HG03558 (cell line): ENCODE measurements at regions not wholly inside any gene's neighbourhood (a gene's known extent, or its start where the extent isn't known, plus 50 kb on each side); places are given as distances from the start of the nearest gene placed in this dataset.
"Not testable (repeated sequence)": the region's sequence is repeated elsewhere in the genome, so short reads cannot be mapped to it uniquely, and the experiment has no call there.

Source experiments
- ATAC-seq: cut with Tn5 transposase; IDR thresholded peaks from one replicate; pipeline ENCODE4 v1.9.1; 2021; ENCODE audit warnings: moderate number of reproducible peaks; ENCODE audit not compliant: unreplicated experiment; ENCODE audit errors: extremely low read depth

DNA sequence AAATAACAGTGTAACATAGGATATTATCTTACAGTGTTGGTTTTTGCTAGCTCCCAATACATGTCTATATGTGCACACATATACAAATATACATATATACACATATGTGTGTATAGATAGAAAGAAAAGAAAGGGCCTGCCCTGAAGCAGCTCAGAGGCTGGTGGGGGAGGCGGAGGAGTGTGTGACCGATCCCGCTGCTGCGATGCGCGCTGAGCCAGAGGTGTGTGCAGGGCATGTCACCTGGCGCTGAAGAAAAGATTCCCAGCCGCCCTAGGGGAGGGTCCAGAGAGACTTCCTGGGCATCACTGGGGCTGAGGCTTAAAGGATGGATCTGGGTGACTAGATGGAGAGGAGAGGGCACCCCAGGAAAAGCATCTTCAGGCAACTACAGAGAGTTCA, 110.2 kb downstream of the FAM50B start:
- ATAC-seq = no peak

DNA sequence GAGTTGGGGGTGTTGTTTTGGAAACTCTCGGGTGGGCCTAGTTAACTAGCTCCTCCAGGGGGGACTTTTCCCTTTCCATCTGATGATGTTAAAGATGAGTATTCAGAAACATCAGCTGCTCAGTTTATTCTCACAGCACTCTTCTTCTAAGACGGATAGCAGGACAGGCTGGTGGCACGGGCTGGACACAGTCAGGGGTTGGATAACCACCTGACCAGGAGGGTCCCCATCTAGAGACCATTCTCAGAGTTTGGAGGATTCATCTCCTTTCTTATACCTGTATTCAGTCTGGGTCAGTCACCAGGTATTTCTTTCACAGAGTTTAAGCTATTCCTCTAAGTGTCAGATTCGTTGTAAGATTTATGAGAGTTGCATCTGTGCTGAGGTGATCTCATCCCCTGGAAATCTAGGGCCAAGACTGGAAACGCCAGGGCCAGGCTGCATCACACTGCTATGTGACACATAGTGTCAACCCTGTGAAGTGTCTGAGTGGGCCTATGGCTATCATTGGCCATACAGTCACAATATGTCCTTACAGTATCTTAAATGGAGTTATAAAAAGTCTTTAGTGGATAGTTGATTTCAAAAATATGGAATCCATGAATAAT, 111.7 kb downstream of the FAM50B start:
- ATAC-seq = no peak

DNA sequence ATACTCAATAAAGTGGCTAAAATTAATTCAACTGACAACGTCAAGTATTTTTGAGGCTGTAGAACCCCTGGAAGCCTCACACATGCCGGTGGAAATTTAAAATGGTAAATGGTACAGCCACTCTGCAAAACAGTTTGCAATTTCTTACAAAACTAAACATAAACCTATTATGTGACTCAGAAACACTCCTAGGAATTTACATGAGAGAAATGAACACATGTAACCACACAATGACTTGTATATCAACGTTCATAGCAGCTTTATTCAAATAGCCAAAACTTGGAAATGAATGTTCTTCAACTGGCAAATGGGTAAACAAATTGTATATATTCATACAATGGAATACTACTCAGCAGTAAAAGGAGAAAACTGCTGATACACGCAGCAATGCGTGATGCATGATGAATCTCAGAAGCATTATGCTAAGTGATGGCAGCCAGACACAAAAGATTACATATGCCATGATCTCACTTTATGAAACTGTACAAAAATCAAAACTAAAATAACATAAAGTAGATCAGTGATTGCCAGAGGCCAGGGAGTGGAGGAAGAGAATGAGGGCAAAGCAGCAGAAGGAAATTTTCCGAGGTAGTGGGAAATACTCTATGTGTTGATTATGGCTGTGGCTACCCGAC, 112.5 kb downstream of the FAM50B start:
- no peak for ATAC-seq

DNA sequence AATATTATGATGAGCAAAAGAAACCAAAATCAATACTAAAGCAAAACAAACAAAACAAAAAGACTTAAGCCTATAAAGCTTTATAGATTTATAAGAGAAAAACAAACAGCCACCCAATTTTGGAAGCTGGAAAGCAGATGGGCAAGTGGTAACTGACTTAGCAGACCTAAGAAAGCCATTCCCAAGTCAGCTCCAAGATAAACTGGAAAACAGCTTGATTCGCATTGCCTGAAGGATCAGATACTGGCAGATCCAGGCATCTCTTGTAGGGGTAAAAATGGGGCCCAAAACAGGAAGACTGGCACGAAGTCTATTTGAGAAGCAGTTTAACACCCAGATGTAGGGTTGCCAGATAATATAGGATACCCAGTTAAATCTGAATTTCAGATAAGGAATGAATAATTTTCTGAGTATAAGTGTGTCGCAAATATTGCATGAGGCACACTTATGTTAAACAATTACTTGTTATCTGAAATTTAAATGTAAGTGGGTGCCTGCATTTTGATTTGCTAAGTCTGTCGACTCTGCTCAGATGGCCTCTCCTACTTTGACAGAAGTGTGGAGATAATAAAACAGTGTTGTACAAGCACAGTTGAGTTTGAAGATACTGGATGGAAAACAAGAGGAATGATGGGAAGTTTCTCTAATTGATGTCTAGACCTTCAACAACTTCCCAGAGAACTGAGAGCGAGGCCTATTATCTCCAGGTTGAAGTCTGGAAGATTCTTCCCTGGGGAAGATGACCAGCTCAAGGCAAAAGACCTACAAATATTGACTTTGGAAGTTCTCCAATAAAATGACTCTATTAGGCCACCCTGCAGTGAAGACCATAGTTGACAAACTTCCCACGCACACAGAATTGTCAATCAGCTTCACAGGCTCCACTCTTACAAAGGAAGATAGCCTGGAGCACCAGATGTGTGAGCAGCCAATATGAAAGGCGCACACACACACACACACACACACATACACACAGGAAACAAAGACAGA, 113.4 kb downstream of the FAM50B start:
- ATAC-seq = no peak

DNA sequence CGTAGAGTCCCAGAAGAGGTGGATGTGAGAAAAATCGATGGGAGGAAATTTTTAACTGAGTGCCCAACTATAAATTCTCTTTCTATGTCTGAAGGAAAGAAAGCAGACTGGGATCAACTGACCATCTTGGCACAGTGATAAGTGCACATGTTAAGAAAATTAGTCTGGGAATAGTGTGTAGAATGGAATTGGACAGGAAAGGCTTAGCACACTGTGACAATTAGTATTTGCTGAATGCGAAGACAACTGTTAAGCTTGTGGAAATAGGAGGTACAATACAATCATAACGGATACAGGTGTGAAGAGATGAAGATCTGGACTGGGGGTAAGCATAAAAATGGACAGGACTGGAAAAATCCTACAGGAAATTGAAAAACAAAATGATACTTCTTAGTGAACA, 114.3 kb downstream of the FAM50B start:
- ATAC-seq = no peak

DNA sequence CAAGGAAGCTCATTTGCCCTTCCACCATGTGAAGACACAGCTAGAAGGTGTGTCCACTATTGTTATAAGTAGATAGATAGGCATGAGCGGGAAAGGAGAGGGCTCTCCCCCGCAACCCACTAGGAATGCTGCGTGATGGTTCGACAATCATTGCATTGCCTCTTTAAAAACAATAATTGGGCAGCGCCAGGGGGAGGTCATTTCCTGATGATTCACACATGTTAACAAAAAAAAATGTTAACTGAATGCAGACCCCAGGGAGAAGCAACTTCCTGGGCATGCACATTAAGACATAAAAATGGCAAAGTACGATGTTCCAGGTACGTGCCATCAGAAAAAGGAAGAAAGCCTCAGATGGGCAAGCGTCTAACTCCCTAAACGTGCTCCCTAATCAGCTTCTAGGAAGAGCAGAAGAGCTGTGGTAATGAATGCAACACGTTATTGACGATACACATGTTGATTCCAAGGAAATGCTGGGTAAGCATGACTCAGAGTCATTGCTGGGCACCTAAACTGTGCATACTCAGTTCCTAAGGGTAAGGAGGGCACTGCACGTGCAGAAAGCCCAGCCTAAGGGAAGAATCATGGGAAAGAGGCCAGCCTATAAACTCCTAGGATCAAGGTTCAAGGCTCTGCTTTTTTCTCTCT, 113.7 kb downstream of the FAM217A start:
- no peak for ATAC-seq

DNA sequence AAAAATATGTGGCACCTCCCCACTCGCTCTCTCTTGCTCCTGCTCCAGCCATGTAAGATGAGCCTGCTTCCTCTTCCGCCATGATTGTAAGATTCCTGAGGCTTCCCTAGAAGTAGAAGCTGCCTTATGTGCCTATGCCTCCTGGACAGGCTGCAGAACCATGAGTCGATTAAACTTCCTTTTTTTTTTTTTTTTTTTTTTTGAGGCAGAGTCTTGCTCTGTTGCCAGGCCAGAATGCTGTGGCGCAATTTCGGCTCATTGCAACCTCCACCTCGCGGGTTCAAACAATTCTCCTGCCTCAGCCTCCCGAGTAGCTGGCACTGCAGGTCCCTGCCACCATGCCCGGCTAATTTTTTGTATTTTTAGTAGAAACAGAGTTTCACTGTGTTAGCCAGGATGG, 112.5 kb downstream of the FAM217A start:
- ATAC-seq = no peak

DNA sequence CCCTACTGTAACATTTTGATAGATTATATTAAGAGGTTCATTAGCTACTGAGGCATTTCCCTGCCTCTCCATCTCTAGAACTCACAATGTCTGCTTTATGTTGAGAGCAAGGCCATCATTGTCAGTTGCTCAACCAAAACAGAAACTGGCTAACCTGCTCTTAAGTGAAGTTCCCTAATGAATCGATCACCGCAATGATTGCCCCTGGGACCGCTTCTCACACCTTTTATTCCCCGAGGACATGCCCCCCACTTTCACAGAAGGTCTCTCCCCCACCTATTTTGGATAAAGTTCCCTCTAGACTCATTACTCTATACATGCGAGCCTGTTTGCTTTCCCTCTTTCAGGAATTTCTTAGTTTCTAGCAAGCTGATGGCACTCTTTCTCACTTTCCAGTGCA, 108.8 kb downstream of the FAM217A start:
- ATAC-seq = no peak

DNA sequence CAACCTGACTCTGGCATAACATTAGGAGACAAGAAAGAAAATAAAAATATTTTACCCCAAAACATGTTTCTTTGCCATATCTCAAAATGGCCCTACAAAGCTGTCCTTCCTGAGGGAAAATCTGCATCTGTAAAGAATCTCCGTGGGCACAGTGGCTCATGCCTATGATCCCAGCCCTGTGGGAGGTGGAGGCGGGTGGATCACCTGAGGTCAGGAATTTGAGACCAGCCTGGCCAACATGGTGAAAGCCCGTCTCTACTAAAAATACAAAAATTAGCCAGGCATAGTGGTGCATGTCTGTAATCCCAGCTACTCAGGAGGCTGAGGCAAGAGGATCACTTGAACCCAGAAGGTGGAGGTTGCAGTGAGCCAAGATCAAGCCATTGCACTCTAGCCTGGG, 105.8 kb downstream of the FAM217A start:
- not testable (repeated sequence) for ATAC-seq

DNA sequence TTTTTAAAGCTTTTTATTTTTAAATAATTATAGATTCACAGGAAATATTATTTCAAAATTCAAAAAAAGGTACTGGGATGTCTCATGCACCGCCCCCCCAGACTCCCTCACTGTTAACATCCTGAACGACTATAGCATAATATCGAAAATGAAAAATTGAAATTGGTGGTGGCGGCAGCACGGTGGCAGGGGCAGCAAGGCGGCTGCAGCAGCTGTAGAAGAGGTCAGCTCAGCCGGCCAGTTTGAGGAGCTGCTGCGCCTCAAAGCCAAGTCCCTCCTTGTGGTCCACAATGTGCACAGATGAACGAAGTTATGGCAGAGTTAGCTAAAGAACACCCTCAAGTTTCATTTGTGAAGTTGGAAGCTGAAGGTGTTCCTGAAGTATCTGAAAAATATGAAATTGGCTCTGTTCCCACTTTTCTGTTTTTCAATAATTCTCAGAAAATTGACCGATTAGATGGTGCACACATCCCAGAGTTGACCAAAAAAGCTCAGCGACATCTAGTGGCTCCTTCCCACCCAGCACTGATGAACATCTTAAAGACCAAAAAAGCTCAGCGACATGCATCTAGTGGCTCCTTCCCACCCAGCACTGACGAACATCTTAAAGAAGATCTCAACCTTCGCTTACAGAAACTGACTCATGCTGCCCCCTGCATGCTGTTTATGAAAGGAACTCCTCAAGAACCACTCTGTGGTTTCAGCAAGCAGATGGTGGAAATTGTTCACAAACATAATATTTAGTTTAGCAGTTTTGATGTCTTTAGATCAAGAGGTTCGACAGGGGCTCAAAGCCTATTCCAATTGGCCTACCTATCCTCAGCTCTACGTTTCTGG, 100.8 kb downstream of the FAM217A start:
- ATAC-seq = no peak

DNA sequence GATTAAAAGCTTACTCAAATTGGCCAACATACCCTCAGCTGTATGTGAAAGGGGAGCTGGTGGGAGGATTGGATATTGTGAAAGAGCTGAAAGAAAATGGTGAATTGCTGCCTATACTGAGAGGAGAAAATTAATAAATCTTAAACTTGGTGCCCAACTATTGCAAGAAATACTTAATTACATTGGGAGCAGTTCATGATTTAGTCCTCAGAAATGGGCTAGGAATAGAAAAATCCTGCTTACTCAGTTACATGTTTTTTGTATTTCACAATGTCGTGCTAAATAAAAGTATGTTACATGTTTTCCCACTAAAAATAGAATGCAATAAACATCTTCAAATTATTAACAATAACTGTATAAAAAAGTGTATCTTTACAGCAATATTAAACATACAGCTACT, 100.0 kb downstream of the FAM217A start:
- ATAC-seq = not testable (repeated sequence)

DNA sequence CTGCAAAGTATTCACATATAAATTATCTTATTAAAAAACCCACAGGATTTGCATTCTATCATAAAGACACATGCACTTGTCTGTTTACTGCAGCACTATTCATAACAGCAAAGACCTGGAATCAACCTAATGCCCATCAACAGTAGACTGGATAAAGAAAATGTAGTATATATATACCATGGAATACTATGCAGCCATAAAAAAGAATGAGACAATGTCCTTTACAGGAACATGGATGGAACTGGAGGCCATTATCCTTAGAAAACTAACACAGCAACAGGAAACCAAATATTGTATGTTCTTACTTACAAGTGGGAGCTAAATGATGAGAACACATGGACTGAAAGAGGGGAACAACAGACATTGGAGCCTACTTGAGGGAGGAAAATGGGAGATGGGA, 97.0 kb downstream of the FAM217A start:
- no peak for ATAC-seq

DNA sequence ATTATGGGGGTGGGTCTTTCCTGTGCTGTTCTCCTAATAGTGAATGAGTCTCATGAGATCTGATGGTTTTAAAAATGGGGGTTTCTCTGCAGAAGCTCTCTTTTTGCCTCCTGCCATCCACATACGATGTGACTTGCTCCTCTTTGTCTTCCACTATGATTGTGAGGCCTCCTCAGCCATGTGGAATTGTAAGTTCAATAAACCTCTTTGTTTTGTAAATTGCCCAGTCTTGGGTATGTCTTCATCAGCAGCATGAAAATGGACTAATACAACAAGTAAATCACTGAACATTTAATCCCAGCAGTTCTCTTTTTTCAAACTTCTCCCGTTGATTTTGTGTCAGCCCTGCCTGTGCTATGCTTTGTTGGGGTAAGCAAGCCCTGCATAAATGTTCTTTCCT, 95.2 kb downstream of the FAM217A start:
- ATAC-seq = no peak

DNA sequence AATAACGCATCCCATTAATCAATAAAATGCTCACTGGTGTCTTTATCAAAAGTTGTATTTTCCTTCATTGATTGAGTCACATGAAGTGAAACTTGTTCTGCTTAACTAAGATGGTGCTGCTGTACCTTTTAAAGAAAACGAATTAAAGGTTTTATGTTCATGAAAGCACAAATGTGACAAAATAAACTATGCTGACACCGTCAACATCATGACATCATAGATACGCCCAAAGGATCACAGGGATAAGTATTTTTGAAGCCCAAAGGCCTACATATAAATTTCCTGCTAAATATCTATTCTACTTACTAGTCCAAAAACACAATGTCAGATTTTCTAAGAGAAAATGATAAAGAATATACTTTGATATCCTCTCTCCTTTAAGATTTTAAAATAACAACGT, 94.4 kb downstream of the FAM217A start:
- ATAC-seq = no peak

DNA sequence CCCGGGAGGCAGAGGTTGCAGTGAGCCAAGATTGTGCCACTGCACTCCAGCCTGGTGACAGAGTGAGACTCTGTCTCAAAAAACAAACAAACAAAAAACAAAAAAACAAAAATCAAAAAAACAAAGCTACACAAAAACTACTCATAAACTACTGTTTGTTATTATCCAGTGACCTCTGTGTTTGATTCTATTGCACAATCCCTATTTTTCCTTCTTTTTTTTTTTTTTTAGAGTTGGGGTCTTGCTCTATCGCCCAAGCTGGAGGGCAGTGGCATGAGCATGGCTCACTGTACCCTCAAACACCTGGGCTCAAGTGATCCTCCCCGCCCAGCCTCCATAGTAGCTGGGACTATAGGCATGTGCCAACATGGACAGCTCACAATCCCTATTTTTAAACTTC, 92.7 kb downstream of the FAM217A start:
- ATAC-seq = no peak

DNA sequence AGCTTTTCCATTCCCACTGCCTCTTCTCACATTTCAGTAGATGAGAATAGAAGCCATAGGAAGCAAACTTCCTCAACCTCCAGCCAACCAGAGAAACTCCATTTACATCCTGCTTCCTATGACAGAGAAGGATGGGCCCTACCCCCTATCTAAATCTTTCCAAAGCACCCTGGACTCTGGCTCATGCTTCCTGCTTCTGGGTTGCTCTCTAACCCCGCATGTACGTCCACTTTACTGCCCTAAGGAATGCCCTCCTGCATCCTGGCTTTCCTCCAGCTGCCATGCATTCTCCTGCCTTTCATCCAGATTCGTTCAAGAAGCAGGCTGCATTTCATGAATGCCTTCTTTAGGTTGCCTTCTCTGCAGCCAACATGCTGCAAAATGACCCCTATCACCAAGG, 91.9 kb downstream of the FAM217A start:
- ATAC-seq = no peak

DNA sequence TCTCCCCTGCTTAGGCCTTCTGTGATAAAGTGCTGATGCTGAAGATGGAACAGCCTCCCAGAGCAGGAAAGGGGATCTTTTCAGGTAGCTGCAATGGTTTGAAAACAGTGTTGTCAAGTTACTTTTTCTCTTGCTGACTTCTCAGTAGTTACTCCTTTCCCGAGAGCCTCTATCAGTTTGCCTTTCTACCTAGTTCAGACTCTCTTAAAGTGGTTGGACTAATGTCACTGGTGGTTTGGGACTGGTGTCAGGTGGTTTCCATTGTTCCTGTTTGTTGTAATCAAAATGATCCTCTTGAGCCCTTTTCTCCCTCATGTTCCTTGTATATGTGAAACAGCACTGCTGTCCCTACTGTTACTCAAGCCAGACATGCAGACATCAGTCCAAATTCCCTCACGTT, 91.4 kb downstream of the FAM217A start:
- no peak for ATAC-seq

DNA sequence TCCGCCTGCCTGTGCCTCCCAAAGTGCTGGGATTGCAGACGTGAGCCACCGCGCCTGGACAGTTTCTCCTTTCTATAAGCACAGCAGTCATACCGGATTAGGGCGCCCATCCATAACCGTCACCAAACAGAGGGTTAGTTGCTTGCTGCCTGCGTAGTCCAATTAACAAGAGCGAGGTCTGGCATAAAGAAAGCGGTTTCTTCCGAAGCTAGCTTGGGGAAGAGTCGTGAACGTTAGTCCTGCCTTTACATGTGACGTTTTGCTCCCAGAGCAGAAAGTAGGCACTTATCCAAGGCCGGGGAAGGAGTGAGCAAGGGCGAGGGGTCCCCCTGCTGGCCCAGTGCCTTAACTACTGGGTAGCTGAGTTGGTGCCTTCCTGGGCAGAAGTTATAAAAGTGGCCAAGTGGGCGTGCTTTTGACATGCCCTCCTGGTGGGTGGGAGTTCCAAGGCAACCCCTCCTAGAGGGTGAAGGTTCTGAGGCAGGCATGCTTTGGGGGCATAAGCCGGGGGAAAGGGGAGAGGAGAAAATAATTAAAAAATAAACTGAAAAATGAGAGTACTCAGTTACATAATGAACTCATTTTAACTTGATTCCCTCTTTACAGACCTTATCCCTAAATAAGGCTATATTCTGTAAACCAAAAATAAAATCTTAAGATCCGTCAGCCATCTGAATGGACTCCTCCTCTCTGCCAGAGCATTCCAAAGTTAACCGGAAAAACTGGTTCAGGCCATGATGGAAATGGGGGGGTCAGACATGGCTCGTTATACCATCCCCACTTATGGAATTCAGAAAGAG, 88.0 kb downstream of the FAM217A start:
- no peak for ATAC-seq

DNA sequence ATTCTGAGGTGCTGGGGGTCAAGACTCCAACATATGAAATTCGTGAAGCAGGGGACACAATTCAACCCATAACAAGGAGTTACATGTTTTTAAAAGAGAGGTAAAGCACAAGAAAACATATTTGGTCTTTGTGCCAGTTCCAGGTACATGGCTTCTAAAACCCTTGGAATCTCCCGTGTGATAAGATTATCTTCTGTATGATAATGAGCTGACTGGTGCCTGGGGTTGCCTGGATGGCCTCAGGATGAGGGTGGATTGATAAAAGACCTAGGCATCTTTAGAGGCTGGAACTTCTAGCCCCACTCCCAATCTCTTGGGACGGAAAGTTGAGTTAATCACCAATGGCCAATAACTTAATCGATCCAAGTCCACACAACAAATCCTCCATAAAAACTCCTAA, 87.0 kb downstream of the FAM217A start:
- no peak for ATAC-seq
